ENCODE measurements at regions not wholly inside any gene's neighbourhood (a gene's known extent, or its start where the extent isn't known, plus 50 kb on each side); places are given as distances from the start of the nearest gene placed in this dataset.

DNA sequence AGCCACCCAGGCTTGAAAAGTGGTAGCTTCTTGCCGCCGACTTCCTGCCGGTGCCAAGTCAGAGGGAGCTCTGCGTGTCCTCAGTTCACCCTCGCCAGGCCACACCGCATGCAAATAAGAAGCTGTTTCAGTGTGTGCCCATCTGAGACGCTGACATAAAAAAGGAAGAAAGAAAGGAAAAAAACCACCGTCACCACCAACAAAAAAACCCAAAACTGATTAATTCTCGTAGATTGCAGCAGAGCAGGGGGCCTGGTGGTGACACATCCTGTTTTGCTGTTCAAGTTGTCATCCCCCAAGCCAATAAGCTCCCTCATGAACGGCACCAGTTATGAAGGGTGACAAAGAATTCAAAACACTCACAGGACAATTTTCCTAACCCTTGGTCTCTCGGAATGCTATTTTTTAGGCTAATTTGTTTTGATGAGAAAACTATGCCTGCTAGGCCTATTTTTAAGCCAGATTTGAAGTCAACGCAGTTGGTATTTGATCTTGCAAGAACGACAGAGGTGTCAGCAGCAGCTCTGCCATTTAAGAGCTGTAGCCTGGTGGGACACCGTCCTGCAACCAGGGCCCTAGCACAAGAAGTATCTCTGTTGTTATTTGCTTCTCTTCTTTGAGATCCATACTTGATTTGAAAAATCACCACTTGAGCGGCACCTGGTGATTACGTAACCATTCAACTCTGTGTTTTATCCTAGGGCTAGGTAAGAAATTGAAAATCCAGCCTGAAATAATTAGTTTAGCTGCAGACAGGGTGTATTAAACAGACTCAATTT is 145.6 kb downstream of the PFKFB3 start:
- TF ChIP-seq RB1 (IDR thresholded peaks at IDR 0.05; ENCODE audit: low read depth) = no peak
- TF ChIP-seq TAF1 (IDR thresholded peaks at IDR 0.05; ENCODE audit: control insufficient read depth, extremely low read depth, insufficient read depth, low read length, severe bottlenecking) = no peak
- TF ChIP-seq ZNF695 (CRISPR knock-in tag; IDR thresholded peaks at IDR 0.05) = no peak
- TF ChIP-seq IRF2 (CRISPR knock-in tag; IDR thresholded peaks at IDR 0.05) = no peak
